HEK293 (cell line): ENCODE measurements at regions not wholly inside any gene's neighbourhood (a gene's known extent, or its start where the extent isn't known, plus 50 kb on each side); places are given as distances from the start of the nearest gene placed in this dataset.

ENCODE experiments used
- CTCF ChIA-PET: fragments of 350-600 bp; formaldehyde crosslinking; extraction: SDS; loops from one replicate; lab custom pipeline; 2021; ENCODE audit warnings: antibody characterized with exemption; lab: Yijun Ruan, JAX
- POLR2A ChIA-PET: fragments of 300-600 bp; formaldehyde crosslinking; extraction: SDS; loops from one replicate; lab custom pipeline; 2020; ENCODE audit warnings: antibody characterized with exemption, inconsistent platforms; lab: Yijun Ruan, JAX
- H3K27ac ChIP-seq: fragments of 200-500 bp; sonication (Bioruptor generic); 2 replicates; pipeline ENCODE4 v1.5.1; 2014; ENCODE audit warnings: low read depth, low read length, control low read depth, inconsistent platforms; ENCODE audit errors: extremely low read depth
- H3K36me3 ChIP-seq, 2 experiments: fragments of 200-500 bp in 1 of 2; sonication (Bioruptor generic) in 1 of 2; 1 replicate in 1 of 2; 2 replicates in 1 of 2; pipeline ENCODE4 v1.5.1; 2014 to 2017; ENCODE audit warnings: inconsistent platforms in 2 of 2, low read length in 2 of 2; ENCODE audit not compliant: control insufficient read depth in 2 of 2, insufficient read depth in 1 of 2
- H3K4me1 ChIP-seq: fragments of 200-500 bp; sonication (Bioruptor generic); 2 replicates; pipeline ENCODE4 v1.5.1; 2014; ENCODE audit warnings: mild to moderate bottlenecking, low read length, inconsistent platforms; ENCODE audit not compliant: control insufficient read depth, insufficient read depth
- H3K4me3 ChIP-seq: 2 replicates; pipeline ENCODE4 v1.5.1; 2011; ENCODE audit warnings: low read depth, mild to moderate bottlenecking, control low read depth, low read length, moderate library complexity
- H3K9me3 ChIP-seq: fragments of 200-500 bp; sonication (Bioruptor generic); 2 replicates; pipeline ENCODE4 v1.5.1; 2014; ENCODE audit warnings: low read depth, low read length, inconsistent platforms; ENCODE audit not compliant: control insufficient read depth, insufficient read depth
- FEZF1 ChIP-seq: fragments of 450-650 bp; formaldehyde crosslinking; IDR thresholded peaks from 2 replicates; pipeline ENCODE4 v1.5.1; 2016; ENCODE audit warnings: missing biosample characterization, missing genetic modification characterization
- GFI1B ChIP-seq: fragments of 450-650 bp; formaldehyde crosslinking; IDR thresholded peaks from 2 replicates; pipeline ENCODE4 v1.5.1; 2016; ENCODE audit warnings: missing biosample characterization, missing genetic modification characterization
- HOXD13 ChIP-seq: sonication (generic); formaldehyde crosslinking; IDR thresholded peaks from 2 replicates; pipeline ENCODE4 v1.8.0; 2022; ENCODE audit warnings: missing genetic modification reagents, borderline replicate concordance
- MYNN ChIP-seq: fragments of 450-650 bp; formaldehyde crosslinking; IDR thresholded peaks from 2 replicates; pipeline ENCODE4 v1.5.1; 2016; ENCODE audit warnings: missing biosample characterization, missing genetic modification characterization, borderline replicate concordance
- YY2 ChIP-seq: fragments of 450-650 bp; formaldehyde crosslinking; IDR thresholded peaks from 2 replicates; pipeline ENCODE4 v1.5.1; 2016; ENCODE audit warnings: missing biosample characterization, missing genetic modification characterization
- ZEB2 ChIP-seq: fragments of 450-650 bp; formaldehyde crosslinking; IDR thresholded peaks from 2 replicates; pipeline ENCODE4 v1.5.1; 2016; ENCODE audit warnings: missing biosample characterization, missing genetic modification characterization
- ZFP41 ChIP-seq: fragments of 450-650 bp; formaldehyde crosslinking; IDR thresholded peaks from 2 replicates; pipeline ENCODE4 v1.5.1; 2016; ENCODE audit warnings: missing biosample characterization, missing genetic modification characterization, borderline replicate concordance
- ZNF132 ChIP-seq: fragments of 450-650 bp; formaldehyde crosslinking; IDR thresholded peaks from 2 replicates; pipeline ENCODE4 v1.5.1; 2017; ENCODE audit warnings: missing biosample characterization, missing genetic modification characterization, borderline replicate concordance
- ZNF211 ChIP-seq: fragments of 450-650 bp; formaldehyde crosslinking; IDR thresholded peaks from 2 replicates; pipeline ENCODE4 v1.5.1; 2016; ENCODE audit warnings: low read depth, missing biosample characterization, missing genetic modification characterization
- ZNF280D ChIP-seq: fragments of 450-650 bp; formaldehyde crosslinking; IDR thresholded peaks from 2 replicates; pipeline ENCODE4 v1.5.1; 2016; ENCODE audit warnings: missing biosample characterization, missing genetic modification characterization
- ZNF311 ChIP-seq: fragments of 450-650 bp; formaldehyde crosslinking; IDR thresholded peaks from 2 replicates; pipeline ENCODE4 v1.5.1; 2017; ENCODE audit warnings: missing biosample characterization, missing genetic modification characterization, borderline replicate concordance
- ZNF391 ChIP-seq: fragments of 450-650 bp; formaldehyde crosslinking; IDR thresholded peaks from 2 replicates; pipeline ENCODE4 v1.5.1; 2016; ENCODE audit warnings: low read depth, missing biosample characterization, missing genetic modification characterization, borderline replicate concordance
- ZNF416 ChIP-seq: fragments of 450-650 bp; formaldehyde crosslinking; IDR thresholded peaks from 2 replicates; pipeline ENCODE4 v1.5.1; 2016; ENCODE audit warnings: missing biosample characterization, missing genetic modification characterization
- ZNF426 ChIP-seq: fragments of 450-650 bp; formaldehyde crosslinking; IDR thresholded peaks from 2 replicates; pipeline ENCODE4 v1.5.1; 2017; ENCODE audit warnings: missing biosample characterization, missing genetic modification characterization, mild to moderate bottlenecking, inconsistent platforms, moderate library complexity
- ZNF433 ChIP-seq: fragments of 450-650 bp; formaldehyde crosslinking; IDR thresholded peaks from 2 replicates; pipeline ENCODE4 v1.5.1; 2016; ENCODE audit warnings: missing biosample characterization, missing genetic modification characterization, low read depth
- ZNF473 ChIP-seq: fragments of 450-650 bp; formaldehyde crosslinking; IDR thresholded peaks from 2 replicates; pipeline ENCODE4 v1.5.1; 2017; ENCODE audit warnings: missing biosample characterization, missing genetic modification characterization
- ZNF561 ChIP-seq: fragments of 450-650 bp; IDR thresholded peaks from 2 replicates; pipeline ENCODE4 v1.5.1; 2018; ENCODE audit warnings: missing biosample characterization, missing genetic modification characterization, borderline replicate concordance
- ZNF621 ChIP-seq: fragments of 450-650 bp; formaldehyde crosslinking; IDR thresholded peaks from 2 replicates; pipeline ENCODE4 v1.5.1; 2017; ENCODE audit warnings: missing biosample characterization, missing genetic modification characterization
- ZNF701 ChIP-seq: fragments of 450-650 bp; formaldehyde crosslinking; IDR thresholded peaks from 2 replicates; pipeline ENCODE4 v1.5.1; 2016; ENCODE audit warnings: missing biosample characterization, missing genetic modification characterization
- ZNF707 ChIP-seq: fragments of 450-650 bp; formaldehyde crosslinking; IDR thresholded peaks from 2 replicates; pipeline ENCODE4 v1.5.1; 2016; ENCODE audit warnings: missing biosample characterization, missing genetic modification characterization
- ZXDB ChIP-seq: fragments of 450-650 bp; formaldehyde crosslinking; IDR thresholded peaks from 2 replicates; pipeline ENCODE4 v1.5.1; 2016; ENCODE audit warnings: missing biosample characterization, missing genetic modification characterization
- TF ChIP-seq, protein P1 (sequence below): sonication (generic); formaldehyde crosslinking; IDR thresholded peaks from 2 replicates; pipeline ENCODE4 v1.8.1; 2022; ENCODE audit warnings: mild to moderate bottlenecking, moderate library complexity, missing genetic modification reagents

GRCh38 chr1:73623946-73624345 is 574.0 kb downstream of the LRRIQ3 start:
- Histone ChIP-seq H3K4me1 (no peaks in the 10 kb centered on the region), H3K9me3 (no peaks in the 10 kb centered on the region), H3K27ac (no peak overlapping the region), H3K36me3 (no peaks in the 10 kb centered on the region), H3K4me3 (no peak overlapping the region)
- ChIA-PET CTCF (no interaction called here), POLR2A (no interaction called here)
- TF ChIP-seq ZEB2 (no peak), ZNF311 (no peak), ZNF473 (tag by site-specific recombination) (no peak), ZNF391 (tag by site-specific recombination) (no peak), ZNF561 (no peak), ZNF707 (tag by site-specific recombination) (no peak), ZNF701 (no peak), FEZF1 (tag by site-specific recombination) (no peak)

GRCh38 chr1:73617145-73617544 is 580.8 kb downstream of the LRRIQ3 start:
- Histone ChIP-seq H3K4me1 (no peaks in the 10 kb centered on the region), H3K9me3 (no peaks in the 10 kb centered on the region)
- CTCF ChIA-PET = no interaction called here
- TF ChIP-seq ZXDB (tag by site-specific recombination) (no peak), ZNF132 (tag by site-specific recombination) (no peak)
- TF ChIP-seq, all 188 proteins: peak for 0
- no peak overlapping the region for H3K27ac ChIP-seq
- POLR2A ChIA-PET = no interaction called here
- no peak overlapping the region for H3K4me3 ChIP-seq
- H3K36me3 ChIP-seq = no peaks in the 10 kb centered on the region

DNA sequence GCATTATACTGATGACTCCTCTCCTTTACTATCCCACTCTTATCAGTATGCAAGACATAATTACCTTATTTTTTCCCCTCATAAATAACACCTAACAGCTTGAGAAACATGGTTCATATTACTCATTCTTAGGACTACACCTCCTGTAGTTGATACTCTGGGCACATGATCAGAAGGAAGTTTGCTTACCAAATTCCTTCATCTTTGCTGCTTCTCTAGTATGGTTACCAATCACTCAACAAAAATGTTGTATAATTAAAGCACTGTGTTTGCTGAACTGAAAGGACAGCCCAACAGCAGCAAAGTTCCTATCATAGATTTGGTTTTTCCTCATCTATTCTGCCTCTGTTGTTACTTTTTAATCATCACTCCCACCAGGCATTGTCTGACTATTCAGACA is 586.3 kb downstream of the LRRIQ3 start:
- TF ChIP-seq GFI1B (tag by site-specific recombination) (no peak), ZNF211 (tag by site-specific recombination) (no peak), ZNF416 (no peak), YY2 (tag by site-specific recombination) (no peak), ZNF280D (no peak), ZFP41 (tag by site-specific recombination) (no peak), ZNF621 (no peak), ZNF311 (no peak), HOXD13 (no peak), ZNF426 (tag by site-specific recombination) (no peak), ZNF433 (tag by site-specific recombination) (no peak), MYNN (tag by site-specific recombination) (no peak)
- TF ChIP-seq, protein P1, sequence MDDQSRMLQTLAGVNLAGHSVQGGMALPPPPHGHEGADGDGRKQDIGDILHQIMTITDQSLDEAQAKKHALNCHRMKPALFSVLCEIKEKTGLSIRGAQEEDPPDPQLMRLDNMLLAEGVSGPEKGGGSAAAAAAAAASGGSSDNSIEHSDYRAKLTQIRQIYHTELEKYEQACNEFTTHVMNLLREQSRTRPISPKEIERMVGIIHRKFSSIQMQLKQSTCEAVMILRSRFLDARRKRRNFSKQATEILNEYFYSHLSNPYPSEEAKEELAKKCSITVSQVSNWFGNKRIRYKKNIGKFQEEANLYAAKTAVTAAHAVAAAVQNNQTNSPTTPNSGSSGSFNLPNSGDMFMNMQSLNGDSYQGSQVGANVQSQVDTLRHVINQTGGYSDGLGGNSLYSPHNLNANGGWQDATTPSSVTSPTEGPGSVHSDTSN (CRISPR knock-in tag) = no peak
- ChIA-PET CTCF (no interaction called here), POLR2A (no interaction called here)
- H3K4me3 ChIP-seq = no peak overlapping the region
- H3K4me1 ChIP-seq = no peaks in the 10 kb centered on the region
- H3K36me3 ChIP-seq = no peaks in the 10 kb centered on the region
- H3K9me3 ChIP-seq = no peaks in the 10 kb centered on the region
- H3K27ac ChIP-seq = no peak overlapping the region
